Progenitor cell of endocrine pancreas (in vitro differentiated cells): ENCODE measurements at regions not wholly inside any gene's neighbourhood (a gene's known extent, or its start where the extent isn't known, plus 50 kb on each side); places are given as distances from the start of the nearest gene placed in this dataset.

Experiments
- DNase-seq: peaks from one replicate; pipeline ENCODE4 v3.0.0; 2021; ENCODE audit warnings: low spot score; ENCODE audit not compliant: unreplicated experiment
- H3K27ac Mint-ChIP-seq: 2 replicates; pipeline ENCODE4 v1.8.0; 2021; ENCODE audit warnings: mild to moderate bottlenecking, moderate library complexity, mixed read lengths
- H3K27me3 Mint-ChIP-seq: 2 replicates; pipeline ENCODE4 v1.8.0; 2021; ENCODE audit warnings: mixed read lengths
- H3K36me3 Mint-ChIP-seq: 2 replicates; pipeline ENCODE4 v1.8.0; 2022; ENCODE audit warnings: mixed read lengths; ENCODE audit not compliant: insufficient read depth
- H3K4me1 Mint-ChIP-seq: 2 replicates; pipeline ENCODE4 v1.8.0; 2021; ENCODE audit warnings: low read depth, mixed read lengths
- H3K4me3 Mint-ChIP-seq: 2 replicates; pipeline ENCODE4 v1.8.0; 2021; ENCODE audit warnings: low read depth, mild to moderate bottlenecking, moderate library complexity, mixed read lengths
- H3K9me3 Mint-ChIP-seq: 2 replicates; pipeline ENCODE4 v1.8.0; 2021; ENCODE audit warnings: low read depth, mixed read lengths
- TF ChIP-seq, protein P1 (sequence below): fragments of 200-600 bp; sonication (generic); IDR thresholded peaks from one replicate; pipeline ENCODE4 v1.5.0; 2021; ENCODE audit warnings: antibody characterized with exemption, mild to moderate bottlenecking; ENCODE audit not compliant: unreplicated experiment

DNA sequence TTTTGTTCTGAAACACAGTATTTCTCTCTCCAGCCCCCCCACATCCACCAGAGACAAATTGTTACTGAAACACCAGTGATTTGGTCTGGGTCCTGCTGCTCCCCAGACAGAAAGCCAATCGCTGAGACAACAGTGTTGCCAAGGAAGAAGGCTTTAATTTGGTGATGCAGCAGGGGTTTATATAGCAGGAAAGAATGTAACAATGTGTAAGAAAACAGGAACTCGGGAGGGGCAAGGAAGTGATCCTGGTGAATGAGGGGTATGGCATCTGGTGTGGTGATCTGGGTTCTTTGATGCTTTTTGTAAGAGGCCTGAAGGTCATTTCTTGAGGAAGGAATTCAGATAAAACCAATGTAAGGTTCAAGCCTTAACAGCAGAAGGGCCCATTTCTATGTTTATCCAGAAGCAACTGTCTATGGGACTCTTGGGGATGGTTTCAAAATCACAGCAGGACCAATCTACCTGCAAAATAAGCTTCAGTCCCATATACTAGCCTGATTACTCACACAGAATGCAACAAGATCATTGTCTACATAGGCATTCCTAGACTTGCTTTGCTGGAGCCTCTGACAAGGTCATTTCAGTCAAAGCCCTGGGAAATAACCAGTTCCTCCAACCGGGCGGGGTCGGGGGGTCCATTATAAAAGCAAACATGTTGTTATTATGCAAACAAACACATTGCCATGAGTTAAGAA lies 445.2 kb upstream of the ZFP42 start:
- H3K9me3 Mint-ChIP-seq: no peaks in the 10 kb centered on the region

DNA sequence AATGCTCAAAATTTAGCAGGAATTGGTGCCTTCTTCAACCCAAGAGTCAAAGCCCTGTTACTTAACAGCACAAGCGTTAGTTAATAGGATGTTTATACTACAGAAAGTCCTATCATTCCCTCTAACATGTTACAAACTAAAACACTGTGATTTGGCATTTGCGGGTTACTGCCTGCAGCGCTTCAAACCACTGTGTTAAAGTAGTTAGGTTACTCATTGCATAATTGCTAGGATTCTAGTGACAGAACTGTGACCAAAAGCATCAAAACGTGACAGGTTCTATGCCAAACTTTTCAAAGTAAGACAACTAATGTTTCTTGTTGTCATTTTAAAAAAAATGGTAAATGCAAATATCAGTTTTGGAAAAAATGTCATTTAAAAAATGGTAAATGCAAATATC lies 442.8 kb upstream of the ZFP42 start:
- Mint-ChIP-seq H3K4me1 (no peaks in the 10 kb centered on the region), H3K36me3 (no peaks in the 10 kb centered on the region), H3K9me3 (no peaks in the 10 kb centered on the region), H3K27me3 (no peaks in the 10 kb centered on the region), H3K4me3 (no peak overlapping the region), H3K27ac (no peak overlapping the region)
- no peak for DNase-seq
- TF ChIP-seq, protein P1, sequence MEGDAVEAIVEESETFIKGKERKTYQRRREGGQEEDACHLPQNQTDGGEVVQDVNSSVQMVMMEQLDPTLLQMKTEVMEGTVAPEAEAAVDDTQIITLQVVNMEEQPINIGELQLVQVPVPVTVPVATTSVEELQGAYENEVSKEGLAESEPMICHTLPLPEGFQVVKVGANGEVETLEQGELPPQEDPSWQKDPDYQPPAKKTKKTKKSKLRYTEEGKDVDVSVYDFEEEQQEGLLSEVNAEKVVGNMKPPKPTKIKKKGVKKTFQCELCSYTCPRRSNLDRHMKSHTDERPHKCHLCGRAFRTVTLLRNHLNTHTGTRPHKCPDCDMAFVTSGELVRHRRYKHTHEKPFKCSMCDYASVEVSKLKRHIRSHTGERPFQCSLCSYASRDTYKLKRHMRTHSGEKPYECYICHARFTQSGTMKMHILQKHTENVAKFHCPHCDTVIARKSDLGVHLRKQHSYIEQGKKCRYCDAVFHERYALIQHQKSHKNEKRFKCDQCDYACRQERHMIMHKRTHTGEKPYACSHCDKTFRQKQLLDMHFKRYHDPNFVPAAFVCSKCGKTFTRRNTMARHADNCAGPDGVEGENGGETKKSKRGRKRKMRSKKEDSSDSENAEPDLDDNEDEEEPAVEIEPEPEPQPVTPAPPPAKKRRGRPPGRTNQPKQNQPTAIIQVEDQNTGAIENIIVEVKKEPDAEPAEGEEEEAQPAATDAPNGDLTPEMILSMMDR: no peak

More for the DNA sequence above, 445.2 kb upstream of the ZFP42 start:
- no peak for DNase-seq
- H3K36me3 Mint-ChIP-seq: no peaks in the 10 kb centered on the region
- no peak overlapping the region for H3K4me3 Mint-ChIP-seq
- TF ChIP-seq, protein P1: no peak
- H3K27ac Mint-ChIP-seq: no peak overlapping the region
- H3K27me3 Mint-ChIP-seq: no peaks in the 10 kb centered on the region
- H3K4me1 Mint-ChIP-seq: no peaks in the 10 kb centered on the region

DNA sequence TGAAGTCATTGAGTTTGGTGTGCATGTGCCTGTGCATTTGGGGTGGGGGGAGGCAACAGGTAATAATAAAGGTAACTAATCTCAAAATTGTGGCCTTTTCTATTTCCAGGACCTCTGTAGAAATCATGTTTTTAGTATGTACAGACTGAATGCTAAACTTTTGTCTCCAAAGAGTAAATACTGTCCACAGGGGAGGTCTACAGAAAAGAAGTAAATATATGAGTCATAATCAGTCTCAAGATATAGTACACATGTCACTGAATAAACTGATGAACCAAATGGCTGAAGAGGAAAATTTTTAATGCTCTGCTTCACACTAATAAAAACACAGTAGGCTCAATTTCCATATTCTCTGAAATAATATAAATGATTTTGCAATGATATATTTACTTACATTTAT lies 440.4 kb upstream of the ZFP42 start:
- Mint-ChIP-seq H3K27ac (no peak overlapping the region), H3K4me1 (peaks cover 5% of the 10 kb centered on the region), H3K4me3 (no peak overlapping the region), H3K36me3 (no peaks in the 10 kb centered on the region), H3K27me3 (no peaks in the 10 kb centered on the region), H3K9me3 (no peaks in the 10 kb centered on the region)
- DNase-seq: no peak
- TF ChIP-seq, protein P1: no peak

DNA sequence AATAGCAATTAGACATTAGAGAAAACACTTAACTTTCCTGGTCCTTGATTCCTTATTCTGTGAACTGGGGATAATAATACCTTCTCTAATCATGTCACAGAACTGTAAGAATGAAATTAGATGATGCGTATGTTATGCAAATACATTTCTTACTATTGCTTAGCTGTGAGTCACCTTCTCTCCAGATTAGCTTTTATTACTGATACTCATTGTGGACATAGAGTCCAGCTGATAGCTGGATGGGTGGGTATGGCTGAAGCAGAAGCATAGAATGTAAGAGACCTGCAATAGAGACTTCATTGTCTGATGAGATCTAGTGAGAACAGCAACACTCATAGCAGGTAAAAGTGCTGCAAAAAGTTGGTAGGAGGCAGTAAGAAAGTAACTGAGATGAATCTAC lies 437.2 kb upstream of the ZFP42 start:
- no peak overlapping the region for H3K4me3 Mint-ChIP-seq
- TF ChIP-seq, protein P1: no peak
- H3K36me3 Mint-ChIP-seq: no peaks in the 10 kb centered on the region
- no peaks in the 10 kb centered on the region for H3K9me3 Mint-ChIP-seq
- no peak for DNase-seq
- peaks cover 5% of the 10 kb centered on the region for H3K4me1 Mint-ChIP-seq
- H3K27ac Mint-ChIP-seq: no peak overlapping the region
- H3K27me3 Mint-ChIP-seq: no peaks in the 10 kb centered on the region

DNA sequence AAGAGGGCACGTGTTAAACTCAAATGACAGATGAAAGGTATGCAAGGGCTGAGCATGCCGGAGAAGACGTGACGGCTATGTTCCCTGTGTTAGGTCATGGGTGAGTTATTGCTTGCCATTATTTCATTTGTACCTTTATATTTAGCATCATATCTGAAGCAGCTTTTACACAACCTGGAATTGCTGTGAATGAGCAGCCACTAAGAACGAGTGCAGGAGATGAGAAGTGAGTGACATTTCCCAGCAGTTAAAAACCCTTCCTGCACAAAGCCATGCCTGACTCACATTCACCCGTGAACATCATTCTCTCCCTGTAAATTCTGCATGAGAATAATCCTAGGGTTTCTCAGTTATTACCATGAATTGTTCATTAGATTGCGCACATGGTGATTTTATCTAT lies 433.2 kb upstream of the ZFP42 start:
- no peaks in the 10 kb centered on the region for H3K36me3 Mint-ChIP-seq
- no peak overlapping the region for H3K4me3 Mint-ChIP-seq
- no peak overlapping the region for H3K27ac Mint-ChIP-seq
- DNase-seq: no peak
- TF ChIP-seq, protein P1: no peak
- H3K27me3 Mint-ChIP-seq: no peaks in the 10 kb centered on the region
- peaks cover 5% of the 10 kb centered on the region for H3K4me1 Mint-ChIP-seq
- no peaks in the 10 kb centered on the region for H3K9me3 Mint-ChIP-seq
